ENCODE measurements at regions not wholly inside any gene's neighbourhood (a gene's known extent, or its start where the extent isn't known, plus 50 kb on each side); places are given as distances from the start of the nearest gene placed in this dataset.

GRCh38 chr3:102307442-102307841 lies 127.4 kb upstream of the ZPLD1 start:
- no peak overlapping the region for H3K27ac ChIP-seq (replicated peaks; ENCODE audit: low read length)
- H2BK15ac ChIP-seq (ENCODE audit: low read length), result no peak overlapping the region
- H4K8ac ChIP-seq (ENCODE audit: low read depth, low read length), result no peak overlapping the region
- no peaks in the 10 kb centered on the region for H3K4me1 ChIP-seq (ENCODE audit: control insufficient read depth in 2 of 2, insufficient read depth in 1 of 2, low read depth in 1 of 2, low read length in 2 of 2)
- H2BK5ac ChIP-seq (ENCODE audit: low read length), result no peak overlapping the region
- H3K79me1 ChIP-seq (ENCODE audit: low read depth, low read length), result no peaks in the 10 kb centered on the region
- H3K9ac ChIP-seq (ENCODE audit: low read depth, low read length, poor library complexity), result no peak overlapping the region
- no peak for DNase-seq (ENCODE audit: low spot score)
- no peaks in the 10 kb centered on the region for H3K27me3 ChIP-seq (ENCODE audit: control insufficient read depth in 3 of 3, insufficient read depth in 3 of 3, low read depth in 1 of 3, low read length in 3 of 3)
- H3K18ac ChIP-seq (ENCODE audit: low read length), result no peak overlapping the region
- no peak overlapping the region for H3K4me3 ChIP-seq (ENCODE audit: low read length in 2 of 2)
- H2BK120ac ChIP-seq (ENCODE audit: low read depth, low read length), result no peak overlapping the region
- no CpG with 5 or more reads among the region's 2 CpGs for WGBS, 2 donors (ENCODE audit: extremely low coverage in 2 of 2, insufficient read length in 2 of 2, insufficient replicate concordance in 1 of 2)
- H3K36me3 ChIP-seq (replicated peaks in 1 of 2; ENCODE audit: control insufficient read depth in 2 of 2, insufficient read depth in 2 of 2, low read length in 2 of 2), result no peaks in the 10 kb centered on the region
- H3K4me2 ChIP-seq (ENCODE audit: insufficient read depth, low read length, poor library complexity, severe bottlenecking), result no peak overlapping the region
- no peak overlapping the region for H3K23ac ChIP-seq (ENCODE audit: low read depth, low read length, poor library complexity)
- no peak overlapping the region for H4K91ac ChIP-seq (ENCODE audit: low read depth, low read length, poor library complexity)
- no peak overlapping the region for H2AFZ ChIP-seq (ENCODE audit: low read length)
- no peak overlapping the region for H2BK12ac ChIP-seq (ENCODE audit: low read length)
- H2AK5ac ChIP-seq (ENCODE audit: low read depth, low read length), result no peak overlapping the region
- no peak overlapping the region for H3K4ac ChIP-seq (ENCODE audit: low read length)
- no peak overlapping the region for H3K14ac ChIP-seq (ENCODE audit: low read length)
- no peaks in the 10 kb centered on the region for H3K9me3 ChIP-seq (replicated peaks in 1 of 2; ENCODE audit: control insufficient read depth in 2 of 2, insufficient read depth in 1 of 2, low read depth in 1 of 2, low read length in 2 of 2)

- WGBS, 2 donors (ENCODE audit: extremely low coverage in 2 of 2, insufficient read length in 2 of 2, insufficient replicate concordance in 1 of 2), result no CpG with 5 or more reads among the region's 1 CpG
- Histone ChIP-seq H4K8ac (ENCODE audit: low read depth, low read length) (no peak overlapping the region), H3K27ac (replicated peaks; ENCODE audit: low read length) (no peak overlapping the region), H2BK5ac (ENCODE audit: low read length) (no peak overlapping the region), H3K36me3 (replicated peaks in 1 of 2; ENCODE audit: control insufficient read depth in 2 of 2, insufficient read depth in 2 of 2, low read length in 2 of 2) (no peaks in the 10 kb centered on the region), H3K4me3 (ENCODE audit: low read length in 2 of 2) (no peak overlapping the region), H2AK5ac (ENCODE audit: low read depth, low read length) (no peak overlapping the region), H3K79me1 (ENCODE audit: low read depth, low read length) (no peaks in the 10 kb centered on the region), H3K4ac (ENCODE audit: low read length) (no peak overlapping the region), H3K4me1 (ENCODE audit: control insufficient read depth in 2 of 2, insufficient read depth in 1 of 2, low read depth in 1 of 2, low read length in 2 of 2) (no peaks in the 10 kb centered on the region), H3K23ac (ENCODE audit: low read depth, low read length, poor library complexity) (no peak overlapping the region), H2BK15ac (ENCODE audit: low read length) (no peak overlapping the region), H3K9me3 (replicated peaks in 1 of 2; ENCODE audit: control insufficient read depth in 2 of 2, insufficient read depth in 1 of 2, low read depth in 1 of 2, low read length in 2 of 2) (no peaks in the 10 kb centered on the region), H3K14ac (ENCODE audit: low read length) (no peak overlapping the region), H3K18ac (ENCODE audit: low read length) (no peak overlapping the region), H4K91ac (ENCODE audit: low read depth, low read length, poor library complexity) (no peak overlapping the region), H2BK120ac (ENCODE audit: low read depth, low read length) (no peak overlapping the region), H3K9ac (ENCODE audit: low read depth, low read length, poor library complexity) (no peak overlapping the region), H2AFZ (ENCODE audit: low read length) (no peak overlapping the region), H3K27me3 (ENCODE audit: control insufficient read depth in 3 of 3, insufficient read depth in 3 of 3, low read depth in 1 of 3, low read length in 3 of 3) (no peaks in the 10 kb centered on the region), H3K4me2 (ENCODE audit: insufficient read depth, low read length, poor library complexity, severe bottlenecking) (no peak overlapping the region), H2BK12ac (ENCODE audit: low read length) (no peak overlapping the region)
- no peak for DNase-seq (ENCODE audit: low spot score)
Measured at GRCh38 chr3:102329066-102329465, 105.7 kb upstream of the ZPLD1 start.

- no peak overlapping the region for H4K8ac ChIP-seq (ENCODE audit: low read depth, low read length)
- no peak overlapping the region for H3K9ac ChIP-seq (ENCODE audit: low read depth, low read length, poor library complexity)
- no peak overlapping the region for H3K18ac ChIP-seq (ENCODE audit: low read length)
- H3K27ac ChIP-seq (replicated peaks; ENCODE audit: low read length), result no peak overlapping the region
- H3K4ac ChIP-seq (ENCODE audit: low read length), result no peak overlapping the region
- H2BK12ac ChIP-seq (ENCODE audit: low read length), result no peak overlapping the region
- no CpG with 5 or more reads among the region's 1 CpG for WGBS, 2 donors (ENCODE audit: extremely low coverage in 2 of 2, insufficient read length in 2 of 2, insufficient replicate concordance in 1 of 2)
- H4K91ac ChIP-seq (ENCODE audit: low read depth, low read length, poor library complexity), result no peak overlapping the region
- H3K36me3 ChIP-seq (replicated peaks in 1 of 2; ENCODE audit: control insufficient read depth in 2 of 2, insufficient read depth in 2 of 2, low read length in 2 of 2), result no peaks in the 10 kb centered on the region
- DNase-seq (ENCODE audit: low spot score), result no peak
- no peaks in the 10 kb centered on the region for H3K9me3 ChIP-seq (replicated peaks in 1 of 2; ENCODE audit: control insufficient read depth in 2 of 2, insufficient read depth in 1 of 2, low read depth in 1 of 2, low read length in 2 of 2)
- no peak overlapping the region for H3K4me3 ChIP-seq (ENCODE audit: low read length in 2 of 2)
- H2BK15ac ChIP-seq (ENCODE audit: low read length), result no peak overlapping the region
- H3K4me1 ChIP-seq (ENCODE audit: control insufficient read depth in 2 of 2, insufficient read depth in 1 of 2, low read depth in 1 of 2, low read length in 2 of 2), result no peaks in the 10 kb centered on the region
- H3K14ac ChIP-seq (ENCODE audit: low read length), result no peak overlapping the region
- H3K27me3 ChIP-seq (ENCODE audit: control insufficient read depth in 3 of 3, insufficient read depth in 3 of 3, low read depth in 1 of 3, low read length in 3 of 3), result no peaks in the 10 kb centered on the region
- H3K4me2 ChIP-seq (ENCODE audit: insufficient read depth, low read length, poor library complexity, severe bottlenecking), result no peak overlapping the region
- H2BK120ac ChIP-seq (ENCODE audit: low read depth, low read length), result no peak overlapping the region
- no peak overlapping the region for H2AK5ac ChIP-seq (ENCODE audit: low read depth, low read length)
- no peak overlapping the region for H2AFZ ChIP-seq (ENCODE audit: low read length)
- H3K79me1 ChIP-seq (ENCODE audit: low read depth, low read length), result no peaks in the 10 kb centered on the region
- H2BK5ac ChIP-seq (ENCODE audit: low read length), result no peak overlapping the region
- no peak overlapping the region for H3K23ac ChIP-seq (ENCODE audit: low read depth, low read length, poor library complexity)
Measured at GRCh38 chr3:102329561-102329960, 105.3 kb upstream of the ZPLD1 start.

- no peaks in the 10 kb centered on the region for H3K36me3 ChIP-seq (replicated peaks in 1 of 2; ENCODE audit: control insufficient read depth in 2 of 2, insufficient read depth in 2 of 2, low read length in 2 of 2)
- no peaks in the 10 kb centered on the region for H3K27me3 ChIP-seq (ENCODE audit: control insufficient read depth in 3 of 3, insufficient read depth in 3 of 3, low read depth in 1 of 3, low read length in 3 of 3)
- no peak overlapping the region for H3K4me2 ChIP-seq (ENCODE audit: insufficient read depth, low read length, poor library complexity, severe bottlenecking)
- no peaks in the 10 kb centered on the region for H3K9me3 ChIP-seq (replicated peaks in 1 of 2; ENCODE audit: control insufficient read depth in 2 of 2, insufficient read depth in 1 of 2, low read depth in 1 of 2, low read length in 2 of 2)
- H2BK5ac ChIP-seq (ENCODE audit: low read length), result no peak overlapping the region
- no peak overlapping the region for H2BK12ac ChIP-seq (ENCODE audit: low read length)
- H3K4me1 ChIP-seq (ENCODE audit: control insufficient read depth in 2 of 2, insufficient read depth in 1 of 2, low read depth in 1 of 2, low read length in 2 of 2), result no peaks in the 10 kb centered on the region
- no peak overlapping the region for H2BK15ac ChIP-seq (ENCODE audit: low read length)
- H2BK120ac ChIP-seq (ENCODE audit: low read depth, low read length), result no peak overlapping the region
- no peak overlapping the region for H2AK5ac ChIP-seq (ENCODE audit: low read depth, low read length)
- DNase-seq (ENCODE audit: low spot score), result no peak
- H3K79me1 ChIP-seq (ENCODE audit: low read depth, low read length), result no peaks in the 10 kb centered on the region
- no peak overlapping the region for H4K91ac ChIP-seq (ENCODE audit: low read depth, low read length, poor library complexity)
- no peak overlapping the region for H3K4me3 ChIP-seq (ENCODE audit: low read length in 2 of 2)
- no peak overlapping the region for H3K23ac ChIP-seq (ENCODE audit: low read depth, low read length, poor library complexity)
- H3K27ac ChIP-seq (replicated peaks; ENCODE audit: low read length), result no peak overlapping the region
- no peak overlapping the region for H3K18ac ChIP-seq (ENCODE audit: low read length)
- no peak overlapping the region for H3K4ac ChIP-seq (ENCODE audit: low read length)
- no CpG with 5 or more reads among the region's 1 CpG for WGBS, 2 donors (ENCODE audit: extremely low coverage in 2 of 2, insufficient read length in 2 of 2, insufficient replicate concordance in 1 of 2)
- no peak overlapping the region for H3K9ac ChIP-seq (ENCODE audit: low read depth, low read length, poor library complexity)
- H2AFZ ChIP-seq (ENCODE audit: low read length), result no peak overlapping the region
- H3K14ac ChIP-seq (ENCODE audit: low read length), result no peak overlapping the region
- H4K8ac ChIP-seq (ENCODE audit: low read depth, low read length), result no peak overlapping the region
Measured at GRCh38 chr3:102332205-102332604, 102.6 kb upstream of the ZPLD1 start.
